ENCODE measurements at regions not wholly inside any gene's neighbourhood (a gene's known extent, or its start where the extent isn't known, plus 50 kb on each side); places are given as distances from the start of the nearest gene placed in this dataset.

DNA sequence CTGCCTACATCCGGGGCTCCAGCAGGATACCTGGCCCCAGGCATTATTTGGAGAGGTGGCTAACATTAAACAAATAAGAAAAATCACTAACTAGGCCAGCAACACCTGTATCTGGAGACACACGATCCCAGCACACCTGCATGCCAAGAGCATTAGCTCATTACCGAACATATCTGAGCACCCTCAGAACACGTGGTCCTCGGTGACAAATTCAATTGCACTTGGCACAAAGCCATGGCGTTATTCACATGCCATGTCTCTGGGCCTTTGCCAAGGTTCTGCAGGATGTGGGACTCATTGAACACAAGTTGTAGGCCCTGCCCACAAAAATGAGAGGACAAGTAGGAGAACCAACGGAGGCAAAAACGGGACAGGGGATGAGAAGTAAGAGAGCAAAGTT, 552.3 kb downstream of the TOX3 start:
- TF ChIP-seq, protein P1, sequence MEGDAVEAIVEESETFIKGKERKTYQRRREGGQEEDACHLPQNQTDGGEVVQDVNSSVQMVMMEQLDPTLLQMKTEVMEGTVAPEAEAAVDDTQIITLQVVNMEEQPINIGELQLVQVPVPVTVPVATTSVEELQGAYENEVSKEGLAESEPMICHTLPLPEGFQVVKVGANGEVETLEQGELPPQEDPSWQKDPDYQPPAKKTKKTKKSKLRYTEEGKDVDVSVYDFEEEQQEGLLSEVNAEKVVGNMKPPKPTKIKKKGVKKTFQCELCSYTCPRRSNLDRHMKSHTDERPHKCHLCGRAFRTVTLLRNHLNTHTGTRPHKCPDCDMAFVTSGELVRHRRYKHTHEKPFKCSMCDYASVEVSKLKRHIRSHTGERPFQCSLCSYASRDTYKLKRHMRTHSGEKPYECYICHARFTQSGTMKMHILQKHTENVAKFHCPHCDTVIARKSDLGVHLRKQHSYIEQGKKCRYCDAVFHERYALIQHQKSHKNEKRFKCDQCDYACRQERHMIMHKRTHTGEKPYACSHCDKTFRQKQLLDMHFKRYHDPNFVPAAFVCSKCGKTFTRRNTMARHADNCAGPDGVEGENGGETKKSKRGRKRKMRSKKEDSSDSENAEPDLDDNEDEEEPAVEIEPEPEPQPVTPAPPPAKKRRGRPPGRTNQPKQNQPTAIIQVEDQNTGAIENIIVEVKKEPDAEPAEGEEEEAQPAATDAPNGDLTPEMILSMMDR (IDR thresholded peaks at IDR 0.05), result no peak
- TF ChIP-seq POLR2A (IDR thresholded peaks at IDR 0.05; ENCODE audit: low read depth), result no peak
